Thoracic aorta (tissue), 2 donors: ENCODE measurements at regions not wholly inside any gene's neighbourhood (a gene's known extent, or its start where the extent isn't known, plus 50 kb on each side); places are given as distances from the start of the nearest gene placed in this dataset.

Source experiments
- ATAC-seq: fragments of 150-250 bp; one replicate; pipeline ENCODE4 v1.8.0; 2017; ENCODE audit warnings: low read depth; ENCODE audit not compliant: insufficient number of reproducible peaks, low FRiP score
- DNase-seq: peaks from one replicate; pipeline ENCODE4 v3.0.0-alpha.2; 2020; ENCODE audit warnings: low spot score
- H3K27ac ChIP-seq, 2 donors: fragments of 200-600 bp; sonication (generic); 1 replicate in 1 of 2; 2 replicates in 1 of 2; pipeline ENCODE4 v1.5.1; 2016; ENCODE audit warnings: mild to moderate bottlenecking in 2 of 2, moderate library complexity in 2 of 2
- H3K27me3 ChIP-seq: fragments of 200-600 bp; sonication (generic); replicated peaks from 2 replicates; pipeline ENCODE4 v1.6.0; 2016; ENCODE audit warnings: mild to moderate bottlenecking; ENCODE audit not compliant: insufficient read depth
- H3K36me3 ChIP-seq: fragments of 200-600 bp; sonication (generic); one replicate; pipeline ENCODE4 v1.5.1; 2016
- H3K4me1 ChIP-seq, 2 donors: fragments of 200-600 bp; sonication (generic); 1 replicate in 1 of 2; 2 replicates in 1 of 2; pipeline versions ENCODE4 v1.5.1 to v1.6.0; 2016; ENCODE audit warnings: low read depth in 2 of 2, mild to moderate bottlenecking in 1 of 2; ENCODE audit not compliant: control insufficient read depth in 1 of 2
- H3K4me3 ChIP-seq: fragments of 200-600 bp; sonication (generic); 2 replicates; pipeline ENCODE4 v1.5.1; 2016; ENCODE audit warnings: mild to moderate bottlenecking
- H3K9me3 ChIP-seq: fragments of 200-600 bp; sonication (generic); 2 replicates; pipeline ENCODE4 v1.5.1; 2016
- TF ChIP-seq, protein P1 (sequence below): fragments of 200-600 bp; sonication (generic); IDR thresholded peaks from one replicate; pipeline ENCODE4 v1.5.1; 2019; ENCODE audit warnings: antibody characterized with exemption

DNA sequence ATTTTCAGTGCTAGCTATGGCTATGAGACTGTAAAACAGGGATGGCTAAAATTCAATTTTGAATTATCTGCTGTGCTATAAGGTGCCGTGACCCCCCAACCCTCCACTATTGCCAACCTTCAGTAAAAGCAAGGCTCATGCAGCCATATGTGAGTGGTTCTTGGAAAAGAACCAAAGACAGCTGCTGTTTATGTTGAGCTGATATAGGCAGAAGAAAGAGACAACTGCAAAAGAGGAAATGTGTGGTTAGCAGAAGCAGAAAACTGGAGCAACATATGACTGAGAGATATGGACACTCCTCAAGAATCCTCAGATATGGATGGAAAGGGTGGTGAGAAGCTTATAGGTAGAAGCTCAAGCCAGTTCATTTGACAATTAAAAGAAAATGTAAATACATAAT, 200.3 kb downstream of the TLE1 start:
- ATAC-seq = no peak
- Histone ChIP-seq H3K4me3 (no peak overlapping the region), H3K36me3 (no peaks in the 10 kb centered on the region), H3K4me1 (peaks cover 0 to 15% of the 10 kb centered on the region in 2 donors), H3K27me3 (no peaks in the 10 kb centered on the region), H3K9me3 (no peaks in the 10 kb centered on the region), H3K27ac (no peak overlapping the region)
- no peak for DNase-seq
- TF ChIP-seq, protein P1, sequence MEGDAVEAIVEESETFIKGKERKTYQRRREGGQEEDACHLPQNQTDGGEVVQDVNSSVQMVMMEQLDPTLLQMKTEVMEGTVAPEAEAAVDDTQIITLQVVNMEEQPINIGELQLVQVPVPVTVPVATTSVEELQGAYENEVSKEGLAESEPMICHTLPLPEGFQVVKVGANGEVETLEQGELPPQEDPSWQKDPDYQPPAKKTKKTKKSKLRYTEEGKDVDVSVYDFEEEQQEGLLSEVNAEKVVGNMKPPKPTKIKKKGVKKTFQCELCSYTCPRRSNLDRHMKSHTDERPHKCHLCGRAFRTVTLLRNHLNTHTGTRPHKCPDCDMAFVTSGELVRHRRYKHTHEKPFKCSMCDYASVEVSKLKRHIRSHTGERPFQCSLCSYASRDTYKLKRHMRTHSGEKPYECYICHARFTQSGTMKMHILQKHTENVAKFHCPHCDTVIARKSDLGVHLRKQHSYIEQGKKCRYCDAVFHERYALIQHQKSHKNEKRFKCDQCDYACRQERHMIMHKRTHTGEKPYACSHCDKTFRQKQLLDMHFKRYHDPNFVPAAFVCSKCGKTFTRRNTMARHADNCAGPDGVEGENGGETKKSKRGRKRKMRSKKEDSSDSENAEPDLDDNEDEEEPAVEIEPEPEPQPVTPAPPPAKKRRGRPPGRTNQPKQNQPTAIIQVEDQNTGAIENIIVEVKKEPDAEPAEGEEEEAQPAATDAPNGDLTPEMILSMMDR = no peak

DNA sequence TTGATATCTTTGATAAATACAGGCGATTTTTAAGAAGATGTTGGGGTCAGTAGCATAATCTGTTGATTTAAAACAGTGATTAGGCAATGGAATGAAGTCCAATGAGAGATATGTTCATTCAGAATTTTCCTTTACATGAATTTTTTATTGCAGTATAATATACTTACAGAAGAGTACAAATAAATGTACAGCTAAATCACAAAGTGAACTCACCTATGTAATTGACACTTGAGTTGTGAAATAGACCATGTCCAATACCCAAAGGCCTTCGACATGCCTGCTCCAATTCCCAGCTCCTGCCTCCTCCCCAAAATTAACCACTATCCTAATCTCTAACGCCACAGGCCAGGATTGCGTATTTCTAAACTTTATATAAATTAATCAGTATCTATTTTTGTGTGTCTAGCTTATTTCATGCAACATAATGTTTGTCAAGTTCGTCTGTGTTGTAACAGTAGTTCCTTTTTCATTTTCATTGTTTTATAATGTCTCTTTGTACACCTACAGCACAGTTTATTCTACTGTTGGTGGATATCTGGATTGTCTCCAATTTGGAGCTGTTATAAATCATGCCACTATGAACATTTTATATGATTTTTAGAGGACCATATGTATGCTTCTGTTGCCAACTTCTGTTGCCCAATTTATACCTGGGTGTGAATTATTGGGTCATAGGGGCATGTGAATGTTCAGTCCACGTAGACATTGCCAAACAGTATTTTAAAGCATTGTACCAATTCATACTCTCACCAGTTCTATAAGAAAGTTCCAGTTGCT, 208.3 kb downstream of the TLE1 start:
- Histone ChIP-seq H3K9me3 (no peaks in the 10 kb centered on the region), H3K36me3 (no peaks in the 10 kb centered on the region), H3K27me3 (no peaks in the 10 kb centered on the region), H3K4me1 (no peaks in the 10 kb centered on the region), H3K27ac (no peak overlapping the region), H3K4me3 (no peak overlapping the region)
- DNase-seq (no peak), ATAC-seq (no peak)
- TF ChIP-seq, protein P1 = no peak

DNA sequence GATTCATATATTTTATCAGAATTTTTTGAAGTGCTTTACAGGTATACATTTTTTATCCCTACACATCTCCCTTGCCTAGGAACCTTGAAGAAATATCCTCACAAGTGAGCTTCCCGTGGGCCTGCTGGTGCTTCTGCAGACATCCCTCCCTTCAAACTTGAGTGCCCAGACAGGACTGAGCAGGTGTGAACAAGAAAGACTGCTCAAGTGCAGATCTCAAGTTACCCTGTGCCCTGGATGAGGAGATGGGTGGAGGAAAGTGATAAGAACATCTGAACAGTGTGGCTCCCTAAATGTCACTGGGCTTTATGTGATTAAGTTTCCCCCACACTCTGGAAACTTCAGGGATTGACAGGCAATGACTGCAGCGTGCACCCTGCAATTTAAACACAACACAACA, 209.8 kb downstream of the TLE1 start:
- no peak overlapping the region for H3K4me3 ChIP-seq
- no peak for ATAC-seq

DNA sequence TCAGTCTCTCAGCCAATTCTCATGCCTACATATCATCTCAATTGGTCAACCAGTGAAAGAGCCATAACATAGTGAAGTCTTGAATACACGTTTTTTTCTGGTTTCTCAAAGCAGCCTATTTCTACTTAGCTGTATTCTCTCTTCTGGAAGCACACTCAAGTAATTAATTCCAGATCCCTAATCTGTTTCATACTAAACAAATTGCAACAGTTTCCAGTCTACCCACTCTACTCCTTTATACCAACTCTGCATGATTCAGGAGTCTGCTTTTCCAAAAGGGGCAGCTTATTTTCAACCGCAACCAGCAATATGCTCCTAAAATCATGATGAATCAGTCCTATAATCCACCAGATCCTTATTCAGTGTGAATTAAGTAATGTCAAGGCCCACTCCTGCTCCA, 211.7 kb downstream of the TLE1 start:
- Histone ChIP-seq H3K27ac (no peak overlapping the region), H3K36me3 (no peaks in the 10 kb centered on the region), H3K4me1 (no peaks in the 10 kb centered on the region), H3K27me3 (no peaks in the 10 kb centered on the region), H3K4me3 (no peak overlapping the region), H3K9me3 (no peaks in the 10 kb centered on the region)
- DNase-seq (no peak), ATAC-seq (no peak)
- TF ChIP-seq, protein P1 = no peak

More for the DNA sequence above, 209.8 kb downstream of the TLE1 start:
- Histone ChIP-seq H3K4me1 (no peaks in the 10 kb centered on the region), H3K9me3 (no peaks in the 10 kb centered on the region), H3K27ac (no peak overlapping the region), H3K27me3 (no peaks in the 10 kb centered on the region), H3K36me3 (no peaks in the 10 kb centered on the region)
- TF ChIP-seq, protein P1 = no peak
- DNase-seq = no peak

DNA sequence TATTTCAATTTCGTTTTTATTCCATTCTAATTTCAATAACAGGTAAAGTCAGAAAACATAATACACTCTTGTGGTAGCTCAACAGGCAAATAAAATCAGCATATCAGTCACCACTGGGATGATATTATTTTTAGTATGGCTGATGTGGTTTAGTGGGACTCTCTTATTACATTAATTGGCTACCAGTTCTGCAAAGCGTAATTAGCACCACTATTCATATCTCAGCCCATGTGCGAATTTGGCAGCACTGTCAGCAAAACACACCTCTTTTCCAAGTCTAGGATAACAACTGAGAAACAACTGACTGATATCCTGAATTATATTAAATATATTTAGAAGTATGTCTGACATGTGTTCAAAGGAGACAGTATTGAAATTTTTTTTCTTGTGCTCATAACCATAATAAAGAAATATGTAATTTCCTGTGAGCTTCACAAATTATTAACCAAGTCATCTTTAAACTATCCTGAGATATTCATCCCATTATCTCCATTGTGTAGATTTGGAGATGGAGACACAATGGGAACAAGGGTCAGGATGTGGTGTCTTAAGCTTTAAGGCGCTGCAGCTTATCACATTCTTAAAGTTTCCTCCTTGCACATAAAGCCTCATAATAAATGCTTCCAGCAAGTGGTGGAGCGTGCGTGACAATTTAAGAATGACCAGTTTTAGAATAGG, 212.4 kb downstream of the TLE1 start:
- no peak overlapping the region for H3K4me3 ChIP-seq

More for the DNA sequence above, 212.4 kb downstream of the TLE1 start:
- DNase-seq (no peak), ATAC-seq (no peak)
- Histone ChIP-seq H3K4me1 (no peaks in the 10 kb centered on the region), H3K9me3 (no peaks in the 10 kb centered on the region), H3K36me3 (no peaks in the 10 kb centered on the region), H3K27me3 (no peaks in the 10 kb centered on the region), H3K27ac (no peak overlapping the region)
- TF ChIP-seq, protein P1 = no peak
